HepG2 (cell line): ENCODE measurements at regions not wholly inside any gene's neighbourhood (a gene's known extent, or its start where the extent isn't known, plus 50 kb on each side); places are given as distances from the start of the nearest gene placed in this dataset.
A peak's percentile ranks its signal among the peaks of the same experiment; 100 is the strongest.

ENCODE experiments used
- DR1 ChIP-seq: sonication (generic); formaldehyde crosslinking; IDR thresholded peaks from 2 replicates; pipeline ENCODE4 v1.8.0; 2021; ENCODE audit warnings: mild to moderate bottlenecking, missing genetic modification reagents, inconsistent platforms
- EZH2 ChIP-seq: conservative IDR thresholded peaks from 2 replicates; pipeline ENCODE4 v1.6.1; 2012; ENCODE audit warnings: mild to moderate bottlenecking, low read depth, low read length, moderate library complexity
- FOXP1 ChIP-seq, 2 experiments: fragments of 450-650 bp in 1 of 2; IDR thresholded peaks; 2 replicates each; pipeline ENCODE4 v1.6.1; 2017 to 2018; ENCODE audit warnings: antibody characterized with exemption in 1 of 2
- IRF2 ChIP-seq: IDR thresholded peaks from 2 replicates; pipeline ENCODE4 v1.6.1; 2018; ENCODE audit warnings: missing genetic modification reagents, missing compliant biosample characterization
- NFE2 ChIP-seq: sonication (generic); formaldehyde crosslinking; IDR thresholded peaks from 2 replicates; pipeline ENCODE4 v1.4.0; 2020; ENCODE audit warnings: missing genetic modification reagents
- PAX8 ChIP-seq: sonication (generic); formaldehyde crosslinking; IDR thresholded peaks from 2 replicates; pipeline ENCODE4 v1.8.0; 2022; ENCODE audit warnings: mild to moderate bottlenecking, missing genetic modification reagents, borderline replicate concordance
- RARG ChIP-seq: sonication (generic); formaldehyde crosslinking; IDR thresholded peaks from 2 replicates; pipeline ENCODE4 v1.4.0; 2020; ENCODE audit warnings: low read depth, mild to moderate bottlenecking, missing genetic modification reagents
- SOX5 ChIP-seq: IDR thresholded peaks from 2 replicates; pipeline ENCODE4 v1.6.1; 2016; ENCODE audit warnings: borderline replicate concordance
- SP140L ChIP-seq: sonication (generic); formaldehyde crosslinking; IDR thresholded peaks from 2 replicates; pipeline ENCODE4 v1.4.0; 2020; ENCODE audit warnings: missing genetic modification reagents, borderline replicate concordance
- WIZ ChIP-seq: sonication (generic); formaldehyde crosslinking; IDR thresholded peaks from 2 replicates; pipeline ENCODE4 v1.5.1; 2020; ENCODE audit warnings: mild to moderate bottlenecking, missing genetic modification reagents
- TF ChIP-seq, protein P1 (sequence below), 2 experiments: fragments of 450-650 bp in 1 of 2; sonication (generic) in 1 of 2; formaldehyde crosslinking in 1 of 2; IDR thresholded peaks; 2 replicates each; pipeline versions ENCODE4 v1.6.1 to v1.8.0; 2016 to 2022; ENCODE audit warnings: antibody characterized with exemption in 1 of 2, mild to moderate bottlenecking in 1 of 2, missing genetic modification reagents in 1 of 2
- TF ChIP-seq, protein P2 (sequence below): sonication (generic); formaldehyde crosslinking; IDR thresholded peaks from 2 replicates; pipeline ENCODE4 v1.4.0; 2020; ENCODE audit warnings: missing genetic modification reagents, borderline replicate concordance
- TF ChIP-seq, protein P3 (sequence below): sonication (generic); formaldehyde crosslinking; IDR thresholded peaks from 2 replicates; pipeline ENCODE4 v1.4.0; 2020; ENCODE audit warnings: missing genetic modification reagents
- TF ChIP-seq, protein P4 (sequence below): fragments of 450-650 bp; IDR thresholded peaks from 2 replicates; pipeline ENCODE4 v1.6.1; 2017
- TF ChIP-seq, protein P5 (sequence below): sonication (generic); formaldehyde crosslinking; IDR thresholded peaks from 2 replicates; pipeline ENCODE4 v1.4.0; 2020; ENCODE audit warnings: missing genetic modification reagents

DNA sequence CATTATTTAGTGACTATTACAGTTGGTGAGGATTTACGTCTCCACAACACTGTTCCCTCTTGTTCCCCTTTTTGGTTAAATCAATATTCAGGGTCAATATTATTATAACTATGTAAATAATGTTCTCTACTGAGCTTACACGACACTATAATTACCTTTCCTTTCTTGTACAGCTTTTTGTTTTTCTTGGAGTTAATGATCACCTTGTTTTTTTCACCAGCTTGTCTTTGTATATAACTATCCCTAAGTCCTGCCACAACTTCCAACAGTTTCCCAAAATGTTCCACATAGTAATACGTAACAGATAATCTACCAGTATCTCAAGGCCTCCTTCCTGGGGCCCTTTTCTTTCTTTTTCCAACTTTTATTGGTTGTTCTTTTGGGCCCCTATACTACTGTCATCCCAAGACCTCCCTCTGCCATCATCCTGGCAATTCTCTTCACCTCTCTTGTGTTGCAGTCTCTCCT lies 142.0 kb upstream of the SOX4 start (continued):
- TF ChIP-seq, protein P1, sequence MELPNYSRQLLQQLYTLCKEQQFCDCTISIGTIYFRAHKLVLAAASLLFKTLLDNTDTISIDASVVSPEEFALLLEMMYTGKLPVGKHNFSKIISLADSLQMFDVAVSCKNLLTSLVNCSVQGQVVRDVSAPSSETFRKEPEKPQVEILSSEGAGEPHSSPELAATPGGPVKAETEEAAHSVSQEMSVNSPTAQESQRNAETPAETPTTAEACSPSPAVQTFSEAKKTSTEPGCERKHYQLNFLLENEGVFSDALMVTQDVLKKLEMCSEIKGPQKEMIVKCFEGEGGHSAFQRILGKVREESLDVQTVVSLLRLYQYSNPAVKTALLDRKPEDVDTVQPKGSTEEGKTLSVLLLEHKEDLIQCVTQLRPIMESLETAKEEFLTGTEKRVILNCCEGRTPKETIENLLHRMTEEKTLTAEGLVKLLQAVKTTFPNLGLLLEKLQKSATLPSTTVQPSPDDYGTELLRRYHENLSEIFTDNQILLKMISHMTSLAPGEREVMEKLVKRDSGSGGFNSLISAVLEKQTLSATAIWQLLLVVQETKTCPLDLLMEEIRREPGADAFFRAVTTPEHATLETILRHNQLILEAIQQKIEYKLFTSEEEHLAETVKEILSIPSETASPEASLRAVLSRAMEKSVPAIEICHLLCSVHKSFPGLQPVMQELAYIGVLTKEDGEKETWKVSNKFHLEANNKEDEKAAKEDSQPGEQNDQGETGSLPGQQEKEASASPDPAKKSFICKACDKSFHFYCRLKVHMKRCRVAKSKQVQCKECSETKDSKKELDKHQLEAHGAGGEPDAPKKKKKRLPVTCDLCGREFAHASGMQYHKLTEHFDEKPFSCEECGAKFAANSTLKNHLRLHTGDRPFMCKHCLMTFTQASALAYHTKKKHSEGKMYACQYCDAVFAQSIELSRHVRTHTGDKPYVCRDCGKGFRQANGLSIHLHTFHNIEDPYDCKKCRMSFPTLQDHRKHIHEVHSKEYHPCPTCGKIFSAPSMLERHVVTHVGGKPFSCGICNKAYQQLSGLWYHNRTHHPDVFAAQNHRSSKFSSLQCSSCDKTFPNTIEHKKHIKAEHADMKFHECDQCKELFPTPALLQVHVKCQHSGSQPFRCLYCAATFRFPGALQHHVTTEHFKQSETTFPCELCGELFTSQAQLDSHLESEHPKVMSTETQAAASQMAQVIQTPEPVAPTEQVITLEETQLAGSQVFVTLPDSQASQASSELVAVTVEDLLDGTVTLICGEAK (IDR thresholded peaks at IDR 0.05) = no peak
- TF ChIP-seq, protein P1 (CRISPR knock-in tag; IDR thresholded peaks at IDR 0.05) = no peak
- TF ChIP-seq RARG (no peak), SP140L (CRISPR knock-in tag) (no peak; the same call in 1 of the 2 replicates), SOX5 (peak; percentile 96), IRF2 (peak; percentile 70), DR1 (CRISPR knock-in tag) (no peak), NFE2 (CRISPR knock-in tag) (no peak), PAX8 (CRISPR knock-in tag) (no peak), EZH2 (no peak), WIZ (no peak), FOXP1 (IDR thresholded peaks at IDR 0.05) (peak; percentile 63; the same call in 1 of the 2 replicates), FOXP1 (CRISPR knock-in tag; IDR thresholded peaks at IDR 0.05) (peak; percentile 96)
- TF ChIP-seq, protein P2, sequence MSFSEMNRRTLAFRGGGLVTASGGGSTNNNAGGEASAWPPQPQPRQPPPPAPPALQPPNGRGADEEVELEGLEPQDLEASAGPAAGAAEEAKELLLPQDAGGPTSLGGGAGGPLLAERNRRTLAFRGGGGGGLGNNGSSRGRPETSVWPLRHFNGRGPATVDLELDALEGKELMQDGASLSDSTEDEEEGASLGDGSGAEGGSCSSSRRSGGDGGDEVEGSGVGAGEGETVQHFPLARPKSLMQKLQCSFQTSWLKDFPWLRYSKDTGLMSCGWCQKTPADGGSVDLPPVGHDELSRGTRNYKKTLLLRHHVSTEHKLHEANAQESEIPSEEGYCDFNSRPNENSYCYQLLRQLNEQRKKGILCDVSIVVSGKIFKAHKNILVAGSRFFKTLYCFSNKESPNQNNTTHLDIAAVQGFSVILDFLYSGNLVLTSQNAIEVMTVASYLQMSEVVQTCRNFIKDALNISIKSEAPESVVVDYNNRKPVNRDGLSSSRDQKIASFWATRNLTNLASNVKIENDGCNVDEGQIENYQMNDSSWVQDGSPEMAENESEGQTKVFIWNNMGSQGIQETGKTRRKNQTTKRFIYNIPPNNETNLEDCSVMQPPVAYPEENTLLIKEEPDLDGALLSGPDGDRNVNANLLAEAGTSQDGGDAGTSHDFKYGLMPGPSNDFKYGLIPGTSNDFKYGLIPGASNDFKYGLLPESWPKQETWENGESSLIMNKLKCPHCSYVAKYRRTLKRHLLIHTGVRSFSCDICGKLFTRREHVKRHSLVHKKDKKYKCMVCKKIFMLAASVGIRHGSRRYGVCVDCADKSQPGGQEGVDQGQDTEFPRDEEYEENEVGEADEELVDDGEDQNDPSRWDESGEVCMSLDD (CRISPR knock-in tag) = no peak
- TF ChIP-seq, protein P3, sequence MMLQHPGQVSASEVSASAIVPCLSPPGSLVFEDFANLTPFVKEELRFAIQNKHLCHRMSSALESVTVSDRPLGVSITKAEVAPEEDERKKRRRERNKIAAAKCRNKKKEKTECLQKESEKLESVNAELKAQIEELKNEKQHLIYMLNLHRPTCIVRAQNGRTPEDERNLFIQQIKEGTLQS = no peak
- TF ChIP-seq, protein P4, sequence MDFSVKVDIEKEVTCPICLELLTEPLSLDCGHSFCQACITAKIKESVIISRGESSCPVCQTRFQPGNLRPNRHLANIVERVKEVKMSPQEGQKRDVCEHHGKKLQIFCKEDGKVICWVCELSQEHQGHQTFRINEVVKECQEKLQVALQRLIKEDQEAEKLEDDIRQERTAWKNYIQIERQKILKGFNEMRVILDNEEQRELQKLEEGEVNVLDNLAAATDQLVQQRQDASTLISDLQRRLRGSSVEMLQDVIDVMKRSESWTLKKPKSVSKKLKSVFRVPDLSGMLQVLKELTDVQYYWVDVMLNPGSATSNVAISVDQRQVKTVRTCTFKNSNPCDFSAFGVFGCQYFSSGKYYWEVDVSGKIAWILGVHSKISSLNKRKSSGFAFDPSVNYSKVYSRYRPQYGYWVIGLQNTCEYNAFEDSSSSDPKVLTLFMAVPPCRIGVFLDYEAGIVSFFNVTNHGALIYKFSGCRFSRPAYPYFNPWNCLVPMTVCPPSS = no peak
- TF ChIP-seq, protein P5, sequence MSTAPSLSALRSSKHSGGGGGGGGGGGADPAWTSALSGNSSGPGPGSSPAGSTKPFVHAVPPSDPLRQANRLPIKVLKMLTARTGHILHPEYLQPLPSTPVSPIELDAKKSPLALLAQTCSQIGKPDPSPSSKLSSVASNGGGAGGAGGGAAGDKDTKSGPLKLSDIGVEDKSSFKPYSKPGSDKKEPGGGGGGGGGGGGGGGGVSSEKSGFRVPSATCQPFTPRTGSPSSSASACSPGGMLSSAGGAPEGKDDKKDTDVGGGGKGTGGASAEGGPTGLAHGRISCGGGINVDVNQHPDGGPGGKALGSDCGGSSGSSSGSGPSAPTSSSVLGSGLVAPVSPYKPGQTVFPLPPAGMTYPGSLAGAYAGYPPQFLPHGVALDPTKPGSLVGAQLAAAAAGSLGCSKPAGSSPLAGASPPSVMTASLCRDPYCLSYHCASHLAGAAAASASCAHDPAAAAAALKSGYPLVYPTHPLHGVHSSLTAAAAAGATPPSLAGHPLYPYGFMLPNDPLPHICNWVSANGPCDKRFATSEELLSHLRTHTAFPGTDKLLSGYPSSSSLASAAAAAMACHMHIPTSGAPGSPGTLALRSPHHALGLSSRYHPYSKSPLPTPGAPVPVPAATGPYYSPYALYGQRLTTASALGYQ (CRISPR knock-in tag) = peak; percentile 75; the same call in 1 of the 2 replicates
